ENCODE measurements at regions not wholly inside any gene's neighbourhood (a gene's known extent, or its start where the extent isn't known, plus 50 kb on each side); places are given as distances from the start of the nearest gene placed in this dataset.

DNA sequence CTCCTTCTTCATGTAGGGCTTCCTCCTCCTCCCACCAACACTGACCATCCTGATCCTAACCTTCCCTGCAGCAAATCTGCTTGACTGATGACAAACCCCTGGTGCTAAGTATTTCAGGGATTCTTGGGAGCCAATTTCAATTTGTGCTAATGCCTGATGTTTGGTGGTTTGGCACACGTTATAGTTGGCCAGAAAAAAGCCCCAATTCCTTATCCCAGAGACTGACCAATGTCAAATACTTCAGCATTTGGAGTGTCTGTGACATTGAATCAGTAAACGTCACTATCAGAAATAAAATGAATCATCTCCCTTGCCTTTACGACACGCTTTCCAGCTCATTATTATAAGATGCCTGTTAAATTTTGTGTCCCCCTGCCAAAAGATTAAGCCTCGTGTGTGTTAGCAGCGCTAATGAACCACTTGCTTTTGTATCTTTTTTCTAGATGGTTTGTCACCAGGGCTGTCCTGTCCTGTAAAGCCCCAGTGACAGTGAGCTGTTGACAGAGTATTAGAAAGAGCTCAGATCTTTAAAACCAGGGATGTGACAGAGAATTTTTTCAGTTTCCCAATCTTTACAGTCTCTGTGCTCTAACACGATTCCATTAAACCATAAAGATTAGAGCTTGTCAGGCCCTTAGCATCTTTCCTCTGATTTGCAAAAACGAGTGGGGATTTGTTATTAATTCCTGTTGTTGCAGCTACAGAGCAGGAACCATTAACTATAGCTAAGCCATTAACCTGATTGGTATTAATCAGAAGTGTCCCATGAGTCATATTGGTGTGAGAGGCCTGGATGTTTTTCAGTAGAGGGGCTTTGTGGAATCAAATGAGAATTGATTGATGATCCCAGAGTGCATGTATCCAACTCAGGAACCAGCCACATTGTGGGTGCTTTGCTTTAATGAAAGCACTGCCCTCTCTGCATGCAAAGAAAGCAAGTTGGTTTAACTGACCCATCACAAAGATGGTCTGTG, 665.1 kb upstream of the PLXNA2 start:
- Mint-ChIP-seq H3K27ac (ENCODE audit: unreplicated experiment) (no peak overlapping the region), H3K4me3 (ENCODE audit: unreplicated experiment) (no peak overlapping the region), H3K27me3 (ENCODE audit: low read depth) (peaks cover 33% of the 10 kb centered on the region), H3K4me1 (ENCODE audit: low read depth) (no peaks in the 10 kb centered on the region), H3K9me3 (ENCODE audit: low read depth) (peaks cover 4% of the 10 kb centered on the region), H3K36me3 (ENCODE audit: low read depth) (no peaks in the 10 kb centered on the region)
- TF ChIP-seq, protein P1, sequence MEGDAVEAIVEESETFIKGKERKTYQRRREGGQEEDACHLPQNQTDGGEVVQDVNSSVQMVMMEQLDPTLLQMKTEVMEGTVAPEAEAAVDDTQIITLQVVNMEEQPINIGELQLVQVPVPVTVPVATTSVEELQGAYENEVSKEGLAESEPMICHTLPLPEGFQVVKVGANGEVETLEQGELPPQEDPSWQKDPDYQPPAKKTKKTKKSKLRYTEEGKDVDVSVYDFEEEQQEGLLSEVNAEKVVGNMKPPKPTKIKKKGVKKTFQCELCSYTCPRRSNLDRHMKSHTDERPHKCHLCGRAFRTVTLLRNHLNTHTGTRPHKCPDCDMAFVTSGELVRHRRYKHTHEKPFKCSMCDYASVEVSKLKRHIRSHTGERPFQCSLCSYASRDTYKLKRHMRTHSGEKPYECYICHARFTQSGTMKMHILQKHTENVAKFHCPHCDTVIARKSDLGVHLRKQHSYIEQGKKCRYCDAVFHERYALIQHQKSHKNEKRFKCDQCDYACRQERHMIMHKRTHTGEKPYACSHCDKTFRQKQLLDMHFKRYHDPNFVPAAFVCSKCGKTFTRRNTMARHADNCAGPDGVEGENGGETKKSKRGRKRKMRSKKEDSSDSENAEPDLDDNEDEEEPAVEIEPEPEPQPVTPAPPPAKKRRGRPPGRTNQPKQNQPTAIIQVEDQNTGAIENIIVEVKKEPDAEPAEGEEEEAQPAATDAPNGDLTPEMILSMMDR (IDR thresholded peaks at IDR 0.05): no peak
- no peak for DNase-seq (ENCODE audit: low spot score)

DNA sequence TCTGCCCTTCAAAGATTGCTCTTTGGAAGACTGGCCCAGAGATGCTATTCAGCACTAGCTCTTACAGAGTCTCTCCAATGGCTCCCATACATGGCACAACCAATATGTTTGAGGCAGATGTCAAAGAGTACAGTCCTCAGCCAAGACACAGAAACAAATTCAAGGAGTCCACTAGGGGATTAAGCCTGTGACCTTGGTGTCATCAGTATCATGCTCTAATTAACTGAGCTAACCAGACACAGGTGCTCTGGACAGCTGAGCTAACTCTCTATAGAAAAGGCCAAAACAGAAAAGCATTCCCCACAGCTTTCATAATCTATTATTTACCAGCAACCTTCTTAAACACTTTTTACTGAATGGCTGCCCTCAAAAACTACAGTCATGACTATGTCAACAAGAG, 666.0 kb upstream of the PLXNA2 start:
- DNase-seq (ENCODE audit: low spot score): no peak
- Mint-ChIP-seq H3K9me3 (ENCODE audit: low read depth) (peaks cover 4% of the 10 kb centered on the region), H3K4me3 (ENCODE audit: unreplicated experiment) (no peak overlapping the region), H3K4me1 (ENCODE audit: low read depth) (no peaks in the 10 kb centered on the region), H3K27ac (ENCODE audit: unreplicated experiment) (no peak overlapping the region), H3K36me3 (ENCODE audit: low read depth) (no peaks in the 10 kb centered on the region), H3K27me3 (ENCODE audit: low read depth) (peaks cover 35% of the 10 kb centered on the region)
- TF ChIP-seq, protein P1 (IDR thresholded peaks at IDR 0.05): no peak

DNA sequence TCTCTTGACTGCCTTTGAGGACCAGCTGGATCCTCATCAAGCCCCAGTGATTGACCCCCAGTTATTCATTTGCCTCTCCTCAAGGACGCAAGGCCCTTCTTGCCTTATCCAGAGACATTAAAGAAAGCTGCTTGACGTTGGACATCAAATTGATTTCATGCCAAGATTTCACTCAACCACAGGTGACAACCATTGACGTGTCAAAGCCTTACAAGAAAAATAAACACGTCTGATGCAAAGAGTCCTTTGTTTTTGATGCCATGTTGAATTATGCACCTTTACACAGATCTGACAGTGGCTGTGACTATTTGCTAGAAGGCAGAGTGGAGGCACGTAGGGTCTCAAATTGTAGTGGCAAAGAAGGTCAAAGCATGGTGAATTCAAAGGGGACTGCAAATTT, 666.2 kb upstream of the CAMK1G start:
- Mint-ChIP-seq H3K4me1 (ENCODE audit: low read depth) (no peaks in the 10 kb centered on the region), H3K27ac (ENCODE audit: unreplicated experiment) (no peak overlapping the region), H3K4me3 (ENCODE audit: unreplicated experiment) (no peak overlapping the region), H3K9me3 (ENCODE audit: low read depth) (peaks cover 4% of the 10 kb centered on the region), H3K27me3 (ENCODE audit: low read depth) (peaks cover 15% of the 10 kb centered on the region), H3K36me3 (ENCODE audit: low read depth) (no peaks in the 10 kb centered on the region)
- TF ChIP-seq, protein P1 (IDR thresholded peaks at IDR 0.05): no peak
- DNase-seq (ENCODE audit: low spot score): no peak

DNA sequence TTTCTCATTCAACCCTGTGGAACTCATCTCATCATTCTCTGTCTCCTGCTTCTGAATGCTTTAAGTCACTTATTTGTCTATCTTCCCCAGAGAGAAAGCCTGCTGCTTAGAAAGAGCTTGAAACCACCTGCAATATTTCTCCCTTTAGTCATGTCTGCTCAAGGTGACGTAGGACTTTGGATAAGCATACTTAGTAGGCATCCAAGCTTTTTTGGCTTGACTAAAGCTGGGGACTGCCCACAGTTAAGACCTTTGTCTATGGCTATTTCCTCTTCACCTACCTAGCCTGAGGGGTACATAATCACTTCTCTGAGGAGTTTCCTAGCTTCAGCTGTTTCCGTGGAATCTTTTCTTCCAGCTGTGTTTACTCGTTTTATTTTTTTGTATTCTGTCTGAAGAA, 665.8 kb upstream of the CAMK1G start:
- Mint-ChIP-seq H3K4me1 (ENCODE audit: low read depth) (no peaks in the 10 kb centered on the region), H3K9me3 (ENCODE audit: low read depth) (peaks cover 4% of the 10 kb centered on the region), H3K4me3 (ENCODE audit: unreplicated experiment) (no peak overlapping the region), H3K27me3 (ENCODE audit: low read depth) (peaks cover 16% of the 10 kb centered on the region), H3K27ac (ENCODE audit: unreplicated experiment) (no peak overlapping the region), H3K36me3 (ENCODE audit: low read depth) (no peaks in the 10 kb centered on the region)
- TF ChIP-seq, protein P1 (IDR thresholded peaks at IDR 0.05): no peak
- DNase-seq (ENCODE audit: low spot score): no peak

DNA sequence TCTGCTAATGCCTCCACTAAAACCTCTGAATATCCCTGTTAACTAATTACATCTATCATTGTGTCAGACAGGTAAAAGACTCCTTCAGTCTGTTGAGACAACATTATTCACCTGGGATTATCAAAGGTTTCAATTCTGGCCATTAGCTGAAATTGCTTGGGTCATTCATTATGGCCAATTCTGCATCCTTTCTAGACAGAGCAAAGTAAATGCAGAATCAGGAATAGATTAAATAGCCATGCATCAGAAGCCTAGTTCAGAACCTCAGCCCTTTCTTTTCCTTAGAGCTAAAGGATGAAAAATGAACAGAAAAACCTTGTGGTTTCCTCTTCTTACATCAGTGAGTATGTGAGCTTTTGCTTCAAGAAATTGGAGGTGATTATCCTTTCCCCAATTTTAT, 665.4 kb upstream of the CAMK1G start:
- DNase-seq (ENCODE audit: low spot score): no peak
- no peaks in the 10 kb centered on the region for H3K9me3 Mint-ChIP-seq (ENCODE audit: low read depth)
- H3K27me3 Mint-ChIP-seq (ENCODE audit: low read depth): peaks cover 16% of the 10 kb centered on the region
- H3K4me3 Mint-ChIP-seq (ENCODE audit: unreplicated experiment): no peak overlapping the region
- H3K36me3 Mint-ChIP-seq (ENCODE audit: low read depth): no peaks in the 10 kb centered on the region
- TF ChIP-seq, protein P1 (IDR thresholded peaks at IDR 0.05): no peak
- H3K27ac Mint-ChIP-seq (ENCODE audit: unreplicated experiment): no peak overlapping the region
- no peaks in the 10 kb centered on the region for H3K4me1 Mint-ChIP-seq (ENCODE audit: low read depth)
